Body of pancreas (tissue), 4 donors: ENCODE measurements at regions not wholly inside any gene's neighbourhood (a gene's known extent, or its start where the extent isn't known, plus 50 kb on each side); places are given as distances from the start of the nearest gene placed in this dataset.

Source experiments
- ATAC-seq: fragments of 150-250 bp; one replicate; pipeline ENCODE4 v1.9.1; 2016
- DNase-seq, 4 donors: peaks; one replicate each; pipeline ENCODE4 v3.0.0-alpha.2; 2019
- H3K27ac ChIP-seq, 4 donors: fragments of 200-600 bp; sonication (generic); 1 replicate in 3 of 4; 2 replicates in 1 of 4; pipeline versions ENCODE4 v1.5.1 to v1.6.1; 2016 to 2019; ENCODE audit warnings: mild to moderate bottlenecking in 1 of 4, mixed read lengths in 1 of 4, moderate library complexity in 1 of 4
- H3K27me3 ChIP-seq, 2 donors: fragments of 200-600 bp; sonication (generic); one replicate each; pipeline ENCODE4 v1.6.0; 2016; ENCODE audit warnings: mild to moderate bottlenecking in 1 of 2
- H3K36me3 ChIP-seq, 2 donors: fragments of 200-600 bp; sonication (generic); replicated peaks in 1 of 2; 2 replicates each; pipeline ENCODE4 v1.5.1; 2016; ENCODE audit warnings: low read depth in 2 of 2; ENCODE audit not compliant: insufficient read depth in 1 of 2
- H3K4me1 ChIP-seq: fragments of 200-600 bp; sonication (generic); one replicate; pipeline ENCODE4 v1.6.0; 2016
- H3K4me3 ChIP-seq, 2 donors: fragments of 200-600 bp; sonication (generic); 1 replicate in 1 of 2; 2 replicates in 1 of 2; pipeline ENCODE4 v1.5.1; 2016 to 2019
- H3K9me3 ChIP-seq, 3 donors: fragments of 200-600 bp; sonication (generic); 1 replicate in 2 of 3; 2 replicates in 1 of 3; pipeline ENCODE4 v1.5.1; 2016
- CTCF ChIP-seq, 7 experiments: fragments of 450-650 bp in 4 of 7; fragments of 200-600 bp in 3 of 7; sonication (generic) in 3 of 7; IDR thresholded peaks; one replicate each; pipeline ENCODE4 v1.5.1; 2016 to 2019; ENCODE audit warnings: antibody characterized with exemption in 7 of 7
- POLR2A ChIP-seq, 3 donors: fragments of 450-650 bp; IDR thresholded peaks; one replicate each; pipeline ENCODE4 v1.6.1; 2016; ENCODE audit warnings: antibody characterized with exemption in 3 of 3, mild to moderate bottlenecking in 2 of 3
- WGBS, 2 donors: methylation state at CpG; one replicate each; pipeline ENCODE4 v1.1.5; 2017; 5-methylcytosine and 5-hydroxymethylcytosine counted together
- intact Hi-C: fragments of 100-400 bp; cut with DNase I; formaldehyde crosslinking; loops from one replicate; pipeline ENCODE4 v1.15.1; 2023

GRCh38 chr14:34237081-34237480, 225.0 kb downstream of the SPTSSA start:
- WGBS, 2 donors, result 14 to 40% methylated on average over 1 of the region's 1 CpG
- H3K27ac ChIP-seq, result no peak overlapping the region
- no peak overlapping the region for H3K4me3 ChIP-seq
- DNase-seq (no peak), ATAC-seq (no peak)
- H3K27me3 ChIP-seq, result no peaks in the 10 kb centered on the region
- H3K4me1 ChIP-seq, result no peaks in the 10 kb centered on the region
- intact Hi-C loops, result loop anchor here (10.0 kb wide), 1 partner anchor 392 kb away; no protein-coding TSS in a partner anchor
- TF ChIP-seq CTCF (IDR thresholded peaks at IDR 0.05), result no peak
- no peak for TF ChIP-seq POLR2A (IDR thresholded peaks at IDR 0.05)
- no peaks in the 10 kb centered on the region for H3K36me3 ChIP-seq
- no peaks in the 10 kb centered on the region for H3K9me3 ChIP-seq

DNA sequence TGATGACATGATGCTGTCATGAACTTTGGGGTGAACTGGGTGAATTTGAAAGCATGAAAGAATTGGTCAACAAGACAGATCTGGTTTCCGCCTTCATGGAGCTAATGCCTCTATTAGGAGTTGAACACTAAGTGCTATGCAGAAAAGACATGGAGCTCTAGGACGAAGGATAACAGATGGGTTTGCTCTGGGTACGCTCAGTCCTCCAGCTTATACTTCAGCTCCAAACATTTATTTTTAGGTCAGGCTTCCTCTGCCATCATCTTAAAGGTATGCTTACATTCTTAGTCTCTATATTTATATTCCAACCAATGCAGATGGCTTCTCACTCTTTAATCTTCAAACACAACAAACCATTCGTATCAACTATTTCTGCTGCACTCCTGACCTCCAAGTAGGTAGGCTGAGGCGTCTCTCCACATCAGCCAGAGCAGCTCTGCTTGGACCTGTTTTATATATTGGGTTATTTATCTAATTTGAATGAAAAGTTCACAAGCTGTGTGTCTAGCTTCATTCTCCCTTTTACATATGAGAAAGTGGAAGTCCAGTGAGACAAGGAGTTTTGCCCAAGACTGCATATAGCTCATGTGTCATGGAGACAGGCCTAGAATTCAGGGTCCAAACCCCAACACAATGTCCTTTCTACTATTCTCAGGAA, 226.3 kb downstream of the SPTSSA start:
- DNase-seq, result no peak

GRCh38 chr14:34234258-34234657, 227.8 kb downstream of the SPTSSA start:
- ATAC-seq (no peak), DNase-seq (no peak)
- H3K4me3 ChIP-seq, result no peak overlapping the region
- no peak for TF ChIP-seq POLR2A (IDR thresholded peaks at IDR 0.05)
- TF ChIP-seq CTCF (IDR thresholded peaks at IDR 0.05), result no peak
- H3K4me1 ChIP-seq, result no peaks in the 10 kb centered on the region
- no peaks in the 10 kb centered on the region for H3K27me3 ChIP-seq
- intact Hi-C loops, result loop anchor here (10.0 kb wide), 1 partner anchor 389 kb away; no protein-coding TSS in a partner anchor
- H3K9me3 ChIP-seq, result no peaks in the 10 kb centered on the region
- no peaks in the 10 kb centered on the region for H3K36me3 ChIP-seq
- no peak overlapping the region for H3K27ac ChIP-seq
- WGBS, 2 donors, result 70 to 77% methylated on average over 2 of the region's 2 CpGs

More for the DNA sequence above, 226.3 kb downstream of the SPTSSA start:
- 65 to 68% methylated on average over 5 of the region's 5 CpGs for WGBS, 2 donors
- intact Hi-C loops, result loop anchor here (10.0 kb wide), 1 partner anchor 391 kb away; no protein-coding TSS in a partner anchor
- H3K9me3 ChIP-seq, result no peaks in the 10 kb centered on the region
- H3K27ac ChIP-seq, result no peak overlapping the region
- H3K4me3 ChIP-seq, result no peak overlapping the region
- no peaks in the 10 kb centered on the region for H3K4me1 ChIP-seq
- no peaks in the 10 kb centered on the region for H3K36me3 ChIP-seq
- no peak for ATAC-seq
- TF ChIP-seq POLR2A (IDR thresholded peaks at IDR 0.05) (no peak), CTCF (IDR thresholded peaks at IDR 0.05) (no peak)
- H3K27me3 ChIP-seq, result no peaks in the 10 kb centered on the region

- 95 to 96% methylated on average over 1 of the region's 1 CpG for WGBS, 2 donors
- Histone ChIP-seq H3K4me3 (no peak overlapping the region), H3K27ac (no peak overlapping the region), H3K36me3 (no peaks in the 10 kb centered on the region), H3K27me3 (no peaks in the 10 kb centered on the region), H3K4me1 (no peaks in the 10 kb centered on the region), H3K9me3 (no peaks in the 10 kb centered on the region)
- no peak for TF ChIP-seq POLR2A (IDR thresholded peaks at IDR 0.05)
- no peak for TF ChIP-seq CTCF (IDR thresholded peaks at IDR 0.05)
- intact Hi-C loops, result loop anchor here (10.0 kb wide), 1 partner anchor 389 kb away; no protein-coding TSS in a partner anchor
- ATAC-seq (no peak), DNase-seq (no peak)
Measured at GRCh38 chr14:34233619-34234018, 228.4 kb downstream of the SPTSSA start.

GRCh38 chr14:34232790-34233189, 229.2 kb downstream of the SPTSSA start:
- DNase-seq, result no peak
- H3K4me3 ChIP-seq, result no peak overlapping the region
- H3K4me1 ChIP-seq, result no peaks in the 10 kb centered on the region
- no peaks in the 10 kb centered on the region for H3K36me3 ChIP-seq
- 43 to 44% methylated on average over 2 of the region's 2 CpGs for WGBS, 2 donors
- no peaks in the 10 kb centered on the region for H3K9me3 ChIP-seq
- TF ChIP-seq CTCF (IDR thresholded peaks at IDR 0.05) (no peak), POLR2A (IDR thresholded peaks at IDR 0.05) (no peak)
- no peak for ATAC-seq
- H3K27ac ChIP-seq, result no peak overlapping the region
- intact Hi-C loops, result loop anchor here (10.0 kb wide), 1 partner anchor 388 kb away; no protein-coding TSS in a partner anchor
- no peaks in the 10 kb centered on the region for H3K27me3 ChIP-seq
